ENCODE measurements at regions not wholly inside any gene's neighbourhood (a gene's known extent, or its start where the extent isn't known, plus 50 kb on each side); places are given as distances from the start of the nearest gene placed in this dataset.

DNA sequence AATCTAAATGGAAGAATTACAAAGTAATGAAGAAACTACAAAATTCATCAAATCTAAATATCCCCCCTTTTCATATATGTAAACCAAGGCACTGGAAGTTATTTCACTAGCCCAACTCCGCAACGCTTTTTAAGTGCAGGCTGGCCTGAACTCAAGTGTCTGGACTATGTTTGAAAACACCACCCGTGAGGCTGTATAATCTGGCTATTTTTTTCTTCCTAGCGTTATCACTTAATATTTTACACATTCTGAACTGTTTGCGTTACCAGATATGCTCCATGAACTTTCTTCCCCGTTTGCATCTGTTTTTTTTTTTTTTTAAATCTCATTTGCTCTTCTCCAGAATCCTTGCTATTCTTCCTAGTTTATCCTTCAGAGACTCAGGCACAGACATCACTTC lies 619.5 kb upstream of the CBLB start:
- H3K9me3 ChIP-seq, result no peaks in the 10 kb centered on the region
- H3K27ac ChIP-seq, result no peak overlapping the region
- no peak overlapping the region for H3K4me3 ChIP-seq (ENCODE audit: low read depth in 1 of 2, low read length in 1 of 2)
- H3K4me1 ChIP-seq (ENCODE audit: control insufficient read depth in 1 of 2, insufficient read depth in 1 of 2, low read depth in 1 of 2, low read length in 1 of 2), result no peaks in the 10 kb centered on the region
- no peaks in the 10 kb centered on the region for H3K36me3 ChIP-seq
- no peaks in the 10 kb centered on the region for H3K27me3 ChIP-seq
- TF ChIP-seq CTCF (IDR thresholded peaks at IDR 0.05), result no peak

DNA sequence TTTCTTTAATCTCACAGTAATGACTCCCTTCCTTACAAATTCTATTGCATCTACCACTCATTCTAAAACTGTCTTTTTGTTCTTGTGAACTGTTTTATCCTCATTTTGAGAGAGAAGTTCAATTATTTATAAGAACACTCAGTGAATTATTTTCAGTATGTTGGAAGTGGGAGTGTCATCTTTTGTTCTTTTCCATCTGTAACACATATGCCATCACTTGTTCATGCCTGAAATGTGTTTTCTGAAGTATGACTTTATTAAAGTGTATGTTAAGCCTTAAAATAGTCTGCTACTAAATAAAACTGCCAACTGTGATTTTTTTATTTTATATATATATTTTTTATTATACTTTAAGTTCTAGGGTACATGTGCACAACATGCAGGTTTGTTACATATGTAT lies 623.0 kb upstream of the CBLB start:
- H3K36me3 ChIP-seq, result no peaks in the 10 kb centered on the region
- no peaks in the 10 kb centered on the region for H3K9me3 ChIP-seq
- no peak overlapping the region for H3K27ac ChIP-seq
- TF ChIP-seq CTCF (IDR thresholded peaks at IDR 0.05), result no peak
- no peaks in the 10 kb centered on the region for H3K27me3 ChIP-seq
- no peaks in the 10 kb centered on the region for H3K4me1 ChIP-seq (ENCODE audit: control insufficient read depth in 1 of 2, insufficient read depth in 1 of 2, low read depth in 1 of 2, low read length in 1 of 2)
- no peak overlapping the region for H3K4me3 ChIP-seq (ENCODE audit: low read depth in 1 of 2, low read length in 1 of 2)

DNA sequence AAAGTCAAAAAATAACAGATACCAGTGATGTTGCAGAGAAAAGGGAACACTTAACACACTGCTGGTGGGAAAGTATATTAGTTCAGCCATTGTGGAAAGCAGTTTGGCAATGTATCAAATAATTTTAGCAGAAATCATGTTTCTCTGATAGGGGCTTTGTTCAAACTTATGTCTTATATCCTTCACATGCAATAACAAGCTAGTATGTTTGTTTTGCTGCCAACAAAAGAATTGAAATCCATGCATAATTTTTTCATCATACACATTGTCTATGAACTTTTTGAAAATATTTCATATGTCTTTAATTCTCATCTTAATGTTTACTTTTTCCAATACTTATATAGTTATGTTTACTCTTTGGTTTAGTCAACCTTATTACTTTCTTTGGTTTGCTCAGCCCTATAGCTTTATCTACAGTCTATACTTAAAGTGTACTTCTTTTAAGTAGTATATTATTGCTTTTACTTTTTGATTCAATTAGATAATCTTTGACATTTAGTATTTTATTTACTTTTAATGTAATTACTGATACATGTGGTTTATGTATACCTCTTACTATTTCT lies 639.6 kb upstream of the CBLB start:
- Histone ChIP-seq H3K27me3 (no peaks in the 10 kb centered on the region), H3K27ac (no peak overlapping the region), H3K36me3 (no peaks in the 10 kb centered on the region), H3K4me1 (ENCODE audit: control insufficient read depth in 1 of 2, insufficient read depth in 1 of 2, low read depth in 1 of 2, low read length in 1 of 2) (no peaks in the 10 kb centered on the region), H3K9me3 (no peaks in the 10 kb centered on the region), H3K4me3 (ENCODE audit: low read depth in 1 of 2, low read length in 1 of 2) (no peak overlapping the region)
- TF ChIP-seq CTCF (IDR thresholded peaks at IDR 0.05), result no peak

DNA sequence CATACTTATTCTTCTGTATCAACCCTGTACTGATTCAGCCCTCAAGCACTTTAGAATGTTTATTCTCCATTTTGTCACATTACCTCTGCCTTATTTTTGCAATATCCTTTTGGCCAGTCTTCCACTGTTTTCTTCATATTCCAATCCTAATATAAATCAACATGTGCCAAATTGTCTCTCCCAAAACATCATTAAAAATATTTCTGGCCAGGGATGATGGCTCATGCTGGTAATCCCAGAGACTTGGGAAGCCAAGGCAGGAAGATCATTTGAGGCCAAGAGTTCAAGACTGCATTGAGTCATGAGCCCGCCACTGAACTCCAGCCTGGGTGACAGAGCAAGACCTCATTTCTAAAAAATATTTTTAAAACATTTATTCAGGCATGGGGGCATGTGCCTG lies 641.4 kb upstream of the CBLB start:
- Histone ChIP-seq H3K27ac (no peak overlapping the region), H3K9me3 (no peaks in the 10 kb centered on the region), H3K27me3 (no peaks in the 10 kb centered on the region), H3K4me1 (ENCODE audit: control insufficient read depth in 1 of 2, insufficient read depth in 1 of 2, low read depth in 1 of 2, low read length in 1 of 2) (no peaks in the 10 kb centered on the region), H3K4me3 (ENCODE audit: low read depth in 1 of 2, low read length in 1 of 2) (no peak overlapping the region), H3K36me3 (no peaks in the 10 kb centered on the region)
- TF ChIP-seq CTCF (IDR thresholded peaks at IDR 0.05), result no peak

DNA sequence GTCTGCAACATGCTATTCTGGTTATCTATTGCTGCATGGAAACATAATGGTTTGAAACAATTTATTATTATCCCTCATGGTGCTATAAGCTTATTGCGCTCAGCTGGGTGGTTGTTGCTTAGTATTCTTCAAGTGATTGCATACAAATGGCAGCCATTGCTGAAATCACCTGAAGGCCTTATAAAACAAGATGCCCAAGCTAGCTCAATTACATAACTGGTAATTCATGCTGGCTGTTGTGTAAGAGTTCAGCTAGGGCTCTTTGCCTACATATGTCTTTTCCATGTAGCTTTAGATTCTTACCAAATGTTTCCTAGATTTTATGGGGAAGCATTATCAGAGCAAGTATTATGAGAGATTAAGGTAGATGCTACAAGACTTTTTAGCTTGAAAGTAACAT lies 644.0 kb upstream of the CBLB start:
- H3K27ac ChIP-seq, result no peak overlapping the region
- H3K9me3 ChIP-seq, result no peaks in the 10 kb centered on the region
- no peak overlapping the region for H3K4me3 ChIP-seq (ENCODE audit: low read depth in 1 of 2, low read length in 1 of 2)
- no peaks in the 10 kb centered on the region for H3K27me3 ChIP-seq
- H3K36me3 ChIP-seq, result no peaks in the 10 kb centered on the region
- H3K4me1 ChIP-seq (ENCODE audit: control insufficient read depth in 1 of 2, insufficient read depth in 1 of 2, low read depth in 1 of 2, low read length in 1 of 2), result no peaks in the 10 kb centered on the region
- no peak for TF ChIP-seq CTCF (IDR thresholded peaks at IDR 0.05)

GRCh38 chr3:106514431-106514830 lies 645.6 kb upstream of the CBLB start:
- TF ChIP-seq CTCF (IDR thresholded peaks at IDR 0.05), result no peak
- no peaks in the 10 kb centered on the region for H3K27me3 ChIP-seq
- no peaks in the 10 kb centered on the region for H3K4me1 ChIP-seq (ENCODE audit: control insufficient read depth in 1 of 2, insufficient read depth in 1 of 2, low read depth in 1 of 2, low read length in 1 of 2)
- H3K4me3 ChIP-seq (ENCODE audit: low read depth in 1 of 2, low read length in 1 of 2), result no peak overlapping the region
- no peaks in the 10 kb centered on the region for H3K9me3 ChIP-seq
- no peaks in the 10 kb centered on the region for H3K36me3 ChIP-seq
- no peak overlapping the region for H3K27ac ChIP-seq

Data from neutrophil (primary cell).